NB4 (cell line): ENCODE measurements at regions not wholly inside any gene's neighbourhood (a gene's known extent, or its start where the extent isn't known, plus 50 kb on each side); places are given as distances from the start of the nearest gene placed in this dataset.

ENCODE experiments used
- POLR2A ChIP-seq: IDR thresholded peaks from 2 replicates; pipeline ENCODE4 v1.6.1; 2011; ENCODE audit warnings: mild to moderate bottlenecking; ENCODE audit not compliant: insufficient read length; ENCODE audit errors: extremely low read depth
- TF ChIP-seq, protein P1 (sequence below): IDR thresholded peaks from one replicate; pipeline ENCODE4 v1.5.1; 2012; ENCODE audit warnings: low read depth, low read length

DNA sequence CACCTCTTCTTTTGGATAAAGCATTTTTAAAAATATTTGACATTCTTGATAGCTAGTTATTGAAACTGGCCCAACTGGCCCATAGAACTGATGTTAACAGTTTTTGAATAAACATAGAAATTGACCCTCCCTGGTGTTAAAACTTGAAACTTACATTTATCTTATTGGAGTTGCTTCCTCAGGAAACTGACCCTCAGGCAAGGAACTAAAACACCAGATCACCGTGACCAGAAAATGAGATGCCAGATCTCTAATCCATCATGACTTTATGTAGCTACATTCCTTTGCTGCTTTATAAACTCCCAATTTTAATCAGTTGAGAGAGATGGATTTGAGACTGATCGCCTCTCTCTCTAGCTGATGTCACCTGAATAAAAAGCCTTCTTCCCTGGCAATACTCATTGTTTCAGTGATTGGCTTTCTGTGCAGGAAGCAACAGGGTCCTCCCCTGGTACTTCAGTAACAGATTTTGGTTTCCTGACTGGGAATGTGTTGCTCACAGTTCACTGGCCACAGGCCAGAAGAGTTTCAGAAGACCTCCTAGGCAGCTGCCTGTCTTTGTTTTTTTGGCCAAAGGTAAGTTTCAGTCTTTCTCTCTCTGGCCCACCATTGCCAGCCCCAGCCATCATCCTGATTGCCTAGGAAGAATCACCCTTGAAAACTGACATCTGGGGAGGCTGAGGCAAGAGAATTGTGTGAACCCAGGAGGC, 212.4 kb downstream of the DTWD2 start:
- no peak for TF ChIP-seq POLR2A
- TF ChIP-seq, protein P1, sequence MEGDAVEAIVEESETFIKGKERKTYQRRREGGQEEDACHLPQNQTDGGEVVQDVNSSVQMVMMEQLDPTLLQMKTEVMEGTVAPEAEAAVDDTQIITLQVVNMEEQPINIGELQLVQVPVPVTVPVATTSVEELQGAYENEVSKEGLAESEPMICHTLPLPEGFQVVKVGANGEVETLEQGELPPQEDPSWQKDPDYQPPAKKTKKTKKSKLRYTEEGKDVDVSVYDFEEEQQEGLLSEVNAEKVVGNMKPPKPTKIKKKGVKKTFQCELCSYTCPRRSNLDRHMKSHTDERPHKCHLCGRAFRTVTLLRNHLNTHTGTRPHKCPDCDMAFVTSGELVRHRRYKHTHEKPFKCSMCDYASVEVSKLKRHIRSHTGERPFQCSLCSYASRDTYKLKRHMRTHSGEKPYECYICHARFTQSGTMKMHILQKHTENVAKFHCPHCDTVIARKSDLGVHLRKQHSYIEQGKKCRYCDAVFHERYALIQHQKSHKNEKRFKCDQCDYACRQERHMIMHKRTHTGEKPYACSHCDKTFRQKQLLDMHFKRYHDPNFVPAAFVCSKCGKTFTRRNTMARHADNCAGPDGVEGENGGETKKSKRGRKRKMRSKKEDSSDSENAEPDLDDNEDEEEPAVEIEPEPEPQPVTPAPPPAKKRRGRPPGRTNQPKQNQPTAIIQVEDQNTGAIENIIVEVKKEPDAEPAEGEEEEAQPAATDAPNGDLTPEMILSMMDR: no peak
